ENCODE measurements at regions not wholly inside any gene's neighbourhood (a gene's known extent, or its start where the extent isn't known, plus 50 kb on each side); places are given as distances from the start of the nearest gene placed in this dataset.

GRCh38 chr13:50213526-50213925 lies 198.3 kb downstream of the KCNRG start:
- no peaks in the 10 kb centered on the region for H3K27me3 ChIP-seq (ENCODE audit: control insufficient read depth in 1 of 2, insufficient read depth in 2 of 2, low read length in 2 of 2)
- H3K27ac ChIP-seq (ENCODE audit: low read depth in 2 of 2, low read length in 1 of 2) = no peak overlapping the region
- H3K36me3 ChIP-seq (ENCODE audit: control insufficient read depth in 2 of 2, insufficient read depth in 2 of 2, low read length in 1 of 2) = no peaks in the 10 kb centered on the region
- 55 to 81% methylated on average over 1 of the region's 1 CpG for WGBS, 2 donors
- H3K9me3 ChIP-seq (ENCODE audit: control insufficient read depth in 2 of 2, insufficient read depth in 1 of 2, low read depth in 1 of 2, low read length in 1 of 2) = no peaks in the 10 kb centered on the region
- H3K4me1 ChIP-seq (ENCODE audit: control insufficient read depth in 2 of 2, insufficient read depth in 2 of 2, low read length in 1 of 2) = peaks cover 0 to 2% of the 10 kb centered on the region in 2 donors
- H3K4me3 ChIP-seq (ENCODE audit: low read depth in 1 of 2, low read length in 2 of 2) = no peak overlapping the region

- Histone ChIP-seq H3K36me3 (ENCODE audit: control insufficient read depth in 2 of 2, insufficient read depth in 2 of 2, low read length in 1 of 2) (no peaks in the 10 kb centered on the region), H3K27me3 (ENCODE audit: control insufficient read depth in 1 of 2, insufficient read depth in 2 of 2, low read length in 2 of 2) (no peaks in the 10 kb centered on the region), H3K4me1 (ENCODE audit: control insufficient read depth in 2 of 2, insufficient read depth in 2 of 2, low read length in 1 of 2) (no peaks in the 10 kb centered on the region), H3K9me3 (ENCODE audit: control insufficient read depth in 2 of 2, insufficient read depth in 1 of 2, low read depth in 1 of 2, low read length in 1 of 2) (no peaks in the 10 kb centered on the region), H3K27ac (ENCODE audit: low read depth in 2 of 2, low read length in 1 of 2) (no peak overlapping the region), H3K4me3 (ENCODE audit: low read depth in 1 of 2, low read length in 2 of 2) (no peak overlapping the region)
Observed at GRCh38 chr13:50214514-50214913, 199.3 kb downstream of the KCNRG start.

GRCh38 chr13:50215399-50215798 lies 200.2 kb downstream of the KCNRG start:
- no peak overlapping the region for H3K27ac ChIP-seq (ENCODE audit: low read depth in 2 of 2, low read length in 1 of 2)
- no peaks in the 10 kb centered on the region for H3K9me3 ChIP-seq (ENCODE audit: control insufficient read depth in 2 of 2, insufficient read depth in 1 of 2, low read depth in 1 of 2, low read length in 1 of 2)
- no peaks in the 10 kb centered on the region for H3K27me3 ChIP-seq (ENCODE audit: control insufficient read depth in 1 of 2, insufficient read depth in 2 of 2, low read length in 2 of 2)
- no peak overlapping the region for H3K4me3 ChIP-seq (ENCODE audit: low read depth in 1 of 2, low read length in 2 of 2)
- H3K36me3 ChIP-seq (ENCODE audit: control insufficient read depth in 2 of 2, insufficient read depth in 2 of 2, low read length in 1 of 2) = no peaks in the 10 kb centered on the region
- H3K4me1 ChIP-seq (ENCODE audit: control insufficient read depth in 2 of 2, insufficient read depth in 2 of 2, low read length in 1 of 2) = no peaks in the 10 kb centered on the region

- H3K4me3 ChIP-seq (ENCODE audit: low read depth in 1 of 2, low read length in 2 of 2) = no peak overlapping the region
- H3K4me1 ChIP-seq (ENCODE audit: control insufficient read depth in 2 of 2, insufficient read depth in 2 of 2, low read length in 1 of 2) = no peaks in the 10 kb centered on the region
- H3K27me3 ChIP-seq (ENCODE audit: control insufficient read depth in 1 of 2, insufficient read depth in 2 of 2, low read length in 2 of 2) = no peaks in the 10 kb centered on the region
- no peaks in the 10 kb centered on the region for H3K9me3 ChIP-seq (ENCODE audit: control insufficient read depth in 2 of 2, insufficient read depth in 1 of 2, low read depth in 1 of 2, low read length in 1 of 2)
- no peak overlapping the region for H3K27ac ChIP-seq (ENCODE audit: low read depth in 2 of 2, low read length in 1 of 2)
- 96 to 98% methylated on average over 3 of the region's 3 CpGs for WGBS, 2 donors
- H3K36me3 ChIP-seq (ENCODE audit: control insufficient read depth in 2 of 2, insufficient read depth in 2 of 2, low read length in 1 of 2) = no peaks in the 10 kb centered on the region
Observed at GRCh38 chr13:50219743-50220142, 204.5 kb downstream of the KCNRG start.

GRCh38 chr13:50220938-50221337 lies 205.7 kb downstream of the KCNRG start:
- H3K36me3 ChIP-seq (ENCODE audit: control insufficient read depth in 2 of 2, insufficient read depth in 2 of 2, low read length in 1 of 2) = no peaks in the 10 kb centered on the region
- H3K4me3 ChIP-seq (ENCODE audit: low read depth in 1 of 2, low read length in 2 of 2) = no peak overlapping the region
- H3K4me1 ChIP-seq (ENCODE audit: control insufficient read depth in 2 of 2, insufficient read depth in 2 of 2, low read length in 1 of 2) = no peaks in the 10 kb centered on the region
- no peaks in the 10 kb centered on the region for H3K27me3 ChIP-seq (ENCODE audit: control insufficient read depth in 1 of 2, insufficient read depth in 2 of 2, low read length in 2 of 2)
- no peaks in the 10 kb centered on the region for H3K9me3 ChIP-seq (ENCODE audit: control insufficient read depth in 2 of 2, insufficient read depth in 1 of 2, low read depth in 1 of 2, low read length in 1 of 2)
- WGBS, 2 donors = 80 to 82% methylated on average over 4 of the region's 4 CpGs
- H3K27ac ChIP-seq (ENCODE audit: low read depth in 2 of 2, low read length in 1 of 2) = no peak overlapping the region

GRCh38 chr13:50222569-50223332 lies 207.5 kb downstream of the KCNRG start:
- Histone ChIP-seq H3K4me3 (ENCODE audit: low read depth in 1 of 2, low read length in 2 of 2) (peak overlapping the region in 1 of 2 donors; percentile 7), H3K27ac (ENCODE audit: low read depth in 2 of 2, low read length in 1 of 2) (peak overlapping the region in 1 of 2 donors; percentile 11), H3K4me1 (ENCODE audit: control insufficient read depth in 2 of 2, insufficient read depth in 2 of 2, low read length in 1 of 2) (no peaks in the 10 kb centered on the region), H3K27me3 (ENCODE audit: control insufficient read depth in 1 of 2, insufficient read depth in 2 of 2, low read length in 2 of 2) (no peaks in the 10 kb centered on the region), H3K36me3 (ENCODE audit: control insufficient read depth in 2 of 2, insufficient read depth in 2 of 2, low read length in 1 of 2) (no peaks in the 10 kb centered on the region), H3K9me3 (ENCODE audit: control insufficient read depth in 2 of 2, insufficient read depth in 1 of 2, low read depth in 1 of 2, low read length in 1 of 2) (no peaks in the 10 kb centered on the region)
- WGBS, 2 donors = 21 to 30% methylated on average over 13 of the region's 13 CpGs

GRCh38 chr13:50224534-50224933 lies 209.3 kb downstream of the KCNRG start:
- no peaks in the 10 kb centered on the region for H3K36me3 ChIP-seq (ENCODE audit: control insufficient read depth in 2 of 2, insufficient read depth in 2 of 2, low read length in 1 of 2)
- H3K4me1 ChIP-seq (ENCODE audit: control insufficient read depth in 2 of 2, insufficient read depth in 2 of 2, low read length in 1 of 2) = no peaks in the 10 kb centered on the region
- WGBS, 2 donors = 75 to 77% methylated on average over 4 of the region's 4 CpGs
- H3K9me3 ChIP-seq (ENCODE audit: control insufficient read depth in 2 of 2, insufficient read depth in 1 of 2, low read depth in 1 of 2, low read length in 1 of 2) = no peaks in the 10 kb centered on the region
- no peak overlapping the region for H3K27ac ChIP-seq (ENCODE audit: low read depth in 2 of 2, low read length in 1 of 2)
- no peaks in the 10 kb centered on the region for H3K27me3 ChIP-seq (ENCODE audit: control insufficient read depth in 1 of 2, insufficient read depth in 2 of 2, low read length in 2 of 2)
- no peak overlapping the region for H3K4me3 ChIP-seq (ENCODE audit: low read depth in 1 of 2, low read length in 2 of 2)

GRCh38 chr13:50225193-50226155 lies 210.2 kb downstream of the KCNRG start:
- Histone ChIP-seq H3K36me3 (ENCODE audit: control insufficient read depth in 2 of 2, insufficient read depth in 2 of 2, low read length in 1 of 2) (no peaks in the 10 kb centered on the region), H3K9me3 (ENCODE audit: control insufficient read depth in 2 of 2, insufficient read depth in 1 of 2, low read depth in 1 of 2, low read length in 1 of 2) (no peaks in the 10 kb centered on the region), H3K4me3 (ENCODE audit: low read depth in 1 of 2, low read length in 2 of 2) (no peak overlapping the region), H3K4me1 (ENCODE audit: control insufficient read depth in 2 of 2, insufficient read depth in 2 of 2, low read length in 1 of 2) (no peaks in the 10 kb centered on the region), H3K27me3 (ENCODE audit: control insufficient read depth in 1 of 2, insufficient read depth in 2 of 2, low read length in 2 of 2) (no peaks in the 10 kb centered on the region), H3K27ac (ENCODE audit: low read depth in 2 of 2, low read length in 1 of 2) (no peak overlapping the region)
- WGBS, 2 donors = 80 to 87% methylated on average over 3 of the region's 3 CpGs

- Histone ChIP-seq H3K9me3 (ENCODE audit: control insufficient read depth in 2 of 2, insufficient read depth in 1 of 2, low read depth in 1 of 2, low read length in 1 of 2) (no peaks in the 10 kb centered on the region), H3K27ac (ENCODE audit: low read depth in 2 of 2, low read length in 1 of 2) (no peak overlapping the region), H3K27me3 (ENCODE audit: control insufficient read depth in 1 of 2, insufficient read depth in 2 of 2, low read length in 2 of 2) (no peaks in the 10 kb centered on the region), H3K36me3 (ENCODE audit: control insufficient read depth in 2 of 2, insufficient read depth in 2 of 2, low read length in 1 of 2) (no peaks in the 10 kb centered on the region), H3K4me3 (ENCODE audit: low read depth in 1 of 2, low read length in 2 of 2) (no peak overlapping the region), H3K4me1 (ENCODE audit: control insufficient read depth in 2 of 2, insufficient read depth in 2 of 2, low read length in 1 of 2) (no peaks in the 10 kb centered on the region)
Observed at GRCh38 chr13:50226515-50227155, 211.4 kb downstream of the KCNRG start.
